HEK293 (cell line): ENCODE measurements at regions not wholly inside any gene's neighbourhood (a gene's known extent, or its start where the extent isn't known, plus 50 kb on each side); places are given as distances from the start of the nearest gene placed in this dataset.

Experiments
- HOXA7 ChIP-seq: sonication (generic); formaldehyde crosslinking; IDR thresholded peaks from 2 replicates; pipeline ENCODE4 v1.8.1; 2022; ENCODE audit warnings: missing genetic modification reagents, borderline replicate concordance
- KLF16 ChIP-seq: fragments of 450-650 bp; formaldehyde crosslinking; IDR thresholded peaks from 2 replicates; pipeline ENCODE4 v1.5.1; 2017; ENCODE audit warnings: missing biosample characterization, missing genetic modification characterization
- ZFP37 ChIP-seq: fragments of 450-650 bp; formaldehyde crosslinking; IDR thresholded peaks from 2 replicates; pipeline ENCODE4 v1.5.1; 2016; ENCODE audit warnings: missing biosample characterization, missing genetic modification characterization
- ZNF132 ChIP-seq: fragments of 450-650 bp; formaldehyde crosslinking; IDR thresholded peaks from 2 replicates; pipeline ENCODE4 v1.5.1; 2017; ENCODE audit warnings: missing biosample characterization, missing genetic modification characterization, borderline replicate concordance
- ZNF311 ChIP-seq: fragments of 450-650 bp; formaldehyde crosslinking; IDR thresholded peaks from 2 replicates; pipeline ENCODE4 v1.5.1; 2017; ENCODE audit warnings: missing biosample characterization, missing genetic modification characterization, borderline replicate concordance
- ZNF555 ChIP-seq: fragments of 450-650 bp; formaldehyde crosslinking; conservative IDR thresholded peaks from 2 replicates; pipeline ENCODE4 v1.5.1; 2017; ENCODE audit warnings: missing biosample characterization, mild to moderate bottlenecking, missing genetic modification characterization, inconsistent platforms
- ZNF558 ChIP-seq: fragments of 450-650 bp; formaldehyde crosslinking; IDR thresholded peaks from 2 replicates; pipeline ENCODE4 v1.5.1; 2016; ENCODE audit warnings: missing biosample characterization, missing genetic modification characterization
- ZNF670 ChIP-seq: fragments of 450-650 bp; formaldehyde crosslinking; IDR thresholded peaks from 2 replicates; pipeline ENCODE4 v1.5.1; 2016; ENCODE audit warnings: missing biosample characterization, missing genetic modification characterization, low read depth
- TF ChIP-seq, protein P1 (sequence below): fragments of 450-650 bp; formaldehyde crosslinking; IDR thresholded peaks from 2 replicates; pipeline ENCODE4 v1.5.1; 2016; ENCODE audit warnings: missing biosample characterization, missing genetic modification characterization
- TF ChIP-seq, protein P2 (sequence below): fragments of 450-650 bp; formaldehyde crosslinking; IDR thresholded peaks from 2 replicates; pipeline ENCODE4 v1.5.1; 2016; ENCODE audit warnings: missing biosample characterization, missing genetic modification characterization
- TF ChIP-seq, protein P3 (sequence below): sonication (generic); formaldehyde crosslinking; IDR thresholded peaks from 2 replicates; pipeline ENCODE4 v1.8.1; 2022; ENCODE audit warnings: mild to moderate bottlenecking, moderate library complexity, missing genetic modification reagents
- TF ChIP-seq, protein P4 (sequence below): fragments of 450-650 bp; formaldehyde crosslinking; IDR thresholded peaks from 2 replicates; pipeline ENCODE4 v1.5.1; 2016; ENCODE audit warnings: missing biosample characterization, missing genetic modification characterization
- TF ChIP-seq, protein P5 (sequence below): fragments of 450-650 bp; formaldehyde crosslinking; IDR thresholded peaks from 2 replicates; pipeline ENCODE4 v1.5.1; 2016; ENCODE audit warnings: missing biosample characterization, missing genetic modification characterization

DNA sequence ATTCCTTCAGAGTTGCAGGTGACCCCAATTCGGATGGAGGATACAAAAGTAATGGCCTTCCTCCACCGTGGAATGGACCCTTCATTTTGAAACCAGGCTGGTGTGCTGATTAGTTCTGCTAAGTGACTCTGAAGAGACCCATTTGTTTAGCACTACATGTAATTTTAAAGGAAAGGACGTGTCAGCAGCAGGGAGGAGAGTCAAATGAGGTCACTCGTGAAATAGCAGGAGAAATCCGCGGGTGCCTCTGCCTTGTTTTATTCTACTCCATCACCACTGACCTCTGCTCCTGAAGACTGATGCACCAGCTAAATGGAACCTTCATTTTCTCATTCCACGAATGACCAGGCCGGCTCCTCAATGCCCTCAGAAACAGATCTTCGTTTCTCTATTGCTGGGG, 589.2 kb downstream of the CDH11 start:
- TF ChIP-seq ZNF558 (tag by site-specific recombination) (no peak), ZNF132 (tag by site-specific recombination) (no peak), ZNF670 (no peak), ZNF555 (tag by site-specific recombination) (no peak), ZFP37 (tag by site-specific recombination) (no peak), ZNF311 (tag by site-specific recombination) (no peak), HOXA7 (no peak), KLF16 (tag by site-specific recombination) (no peak)
- TF ChIP-seq, protein P1, sequence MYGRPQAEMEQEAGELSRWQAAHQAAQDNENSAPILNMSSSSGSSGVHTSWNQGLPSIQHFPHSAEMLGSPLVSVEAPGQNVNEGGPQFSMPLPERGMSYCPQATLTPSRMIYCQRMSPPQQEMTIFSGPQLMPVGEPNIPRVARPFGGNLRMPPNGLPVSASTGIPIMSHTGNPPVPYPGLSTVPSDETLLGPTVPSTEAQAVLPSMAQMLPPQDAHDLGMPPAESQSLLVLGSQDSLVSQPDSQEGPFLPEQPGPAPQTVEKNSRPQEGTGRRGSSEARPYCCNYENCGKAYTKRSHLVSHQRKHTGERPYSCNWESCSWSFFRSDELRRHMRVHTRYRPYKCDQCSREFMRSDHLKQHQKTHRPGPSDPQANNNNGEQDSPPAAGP, result no peak
- TF ChIP-seq, protein P2, sequence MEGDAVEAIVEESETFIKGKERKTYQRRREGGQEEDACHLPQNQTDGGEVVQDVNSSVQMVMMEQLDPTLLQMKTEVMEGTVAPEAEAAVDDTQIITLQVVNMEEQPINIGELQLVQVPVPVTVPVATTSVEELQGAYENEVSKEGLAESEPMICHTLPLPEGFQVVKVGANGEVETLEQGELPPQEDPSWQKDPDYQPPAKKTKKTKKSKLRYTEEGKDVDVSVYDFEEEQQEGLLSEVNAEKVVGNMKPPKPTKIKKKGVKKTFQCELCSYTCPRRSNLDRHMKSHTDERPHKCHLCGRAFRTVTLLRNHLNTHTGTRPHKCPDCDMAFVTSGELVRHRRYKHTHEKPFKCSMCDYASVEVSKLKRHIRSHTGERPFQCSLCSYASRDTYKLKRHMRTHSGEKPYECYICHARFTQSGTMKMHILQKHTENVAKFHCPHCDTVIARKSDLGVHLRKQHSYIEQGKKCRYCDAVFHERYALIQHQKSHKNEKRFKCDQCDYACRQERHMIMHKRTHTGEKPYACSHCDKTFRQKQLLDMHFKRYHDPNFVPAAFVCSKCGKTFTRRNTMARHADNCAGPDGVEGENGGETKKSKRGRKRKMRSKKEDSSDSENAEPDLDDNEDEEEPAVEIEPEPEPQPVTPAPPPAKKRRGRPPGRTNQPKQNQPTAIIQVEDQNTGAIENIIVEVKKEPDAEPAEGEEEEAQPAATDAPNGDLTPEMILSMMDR (tag by site-specific recombination), result no peak
- TF ChIP-seq, protein P3, sequence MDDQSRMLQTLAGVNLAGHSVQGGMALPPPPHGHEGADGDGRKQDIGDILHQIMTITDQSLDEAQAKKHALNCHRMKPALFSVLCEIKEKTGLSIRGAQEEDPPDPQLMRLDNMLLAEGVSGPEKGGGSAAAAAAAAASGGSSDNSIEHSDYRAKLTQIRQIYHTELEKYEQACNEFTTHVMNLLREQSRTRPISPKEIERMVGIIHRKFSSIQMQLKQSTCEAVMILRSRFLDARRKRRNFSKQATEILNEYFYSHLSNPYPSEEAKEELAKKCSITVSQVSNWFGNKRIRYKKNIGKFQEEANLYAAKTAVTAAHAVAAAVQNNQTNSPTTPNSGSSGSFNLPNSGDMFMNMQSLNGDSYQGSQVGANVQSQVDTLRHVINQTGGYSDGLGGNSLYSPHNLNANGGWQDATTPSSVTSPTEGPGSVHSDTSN (CRISPR knock-in tag), result no peak
- TF ChIP-seq, protein P4, sequence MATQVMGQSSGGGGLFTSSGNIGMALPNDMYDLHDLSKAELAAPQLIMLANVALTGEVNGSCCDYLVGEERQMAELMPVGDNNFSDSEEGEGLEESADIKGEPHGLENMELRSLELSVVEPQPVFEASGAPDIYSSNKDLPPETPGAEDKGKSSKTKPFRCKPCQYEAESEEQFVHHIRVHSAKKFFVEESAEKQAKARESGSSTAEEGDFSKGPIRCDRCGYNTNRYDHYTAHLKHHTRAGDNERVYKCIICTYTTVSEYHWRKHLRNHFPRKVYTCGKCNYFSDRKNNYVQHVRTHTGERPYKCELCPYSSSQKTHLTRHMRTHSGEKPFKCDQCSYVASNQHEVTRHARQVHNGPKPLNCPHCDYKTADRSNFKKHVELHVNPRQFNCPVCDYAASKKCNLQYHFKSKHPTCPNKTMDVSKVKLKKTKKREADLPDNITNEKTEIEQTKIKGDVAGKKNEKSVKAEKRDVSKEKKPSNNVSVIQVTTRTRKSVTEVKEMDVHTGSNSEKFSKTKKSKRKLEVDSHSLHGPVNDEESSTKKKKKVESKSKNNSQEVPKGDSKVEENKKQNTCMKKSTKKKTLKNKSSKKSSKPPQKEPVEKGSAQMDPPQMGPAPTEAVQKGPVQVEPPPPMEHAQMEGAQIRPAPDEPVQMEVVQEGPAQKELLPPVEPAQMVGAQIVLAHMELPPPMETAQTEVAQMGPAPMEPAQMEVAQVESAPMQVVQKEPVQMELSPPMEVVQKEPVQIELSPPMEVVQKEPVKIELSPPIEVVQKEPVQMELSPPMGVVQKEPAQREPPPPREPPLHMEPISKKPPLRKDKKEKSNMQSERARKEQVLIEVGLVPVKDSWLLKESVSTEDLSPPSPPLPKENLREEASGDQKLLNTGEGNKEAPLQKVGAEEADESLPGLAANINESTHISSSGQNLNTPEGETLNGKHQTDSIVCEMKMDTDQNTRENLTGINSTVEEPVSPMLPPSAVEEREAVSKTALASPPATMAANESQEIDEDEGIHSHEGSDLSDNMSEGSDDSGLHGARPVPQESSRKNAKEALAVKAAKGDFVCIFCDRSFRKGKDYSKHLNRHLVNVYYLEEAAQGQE (tag by site-specific recombination), result no peak
- TF ChIP-seq, protein P5, sequence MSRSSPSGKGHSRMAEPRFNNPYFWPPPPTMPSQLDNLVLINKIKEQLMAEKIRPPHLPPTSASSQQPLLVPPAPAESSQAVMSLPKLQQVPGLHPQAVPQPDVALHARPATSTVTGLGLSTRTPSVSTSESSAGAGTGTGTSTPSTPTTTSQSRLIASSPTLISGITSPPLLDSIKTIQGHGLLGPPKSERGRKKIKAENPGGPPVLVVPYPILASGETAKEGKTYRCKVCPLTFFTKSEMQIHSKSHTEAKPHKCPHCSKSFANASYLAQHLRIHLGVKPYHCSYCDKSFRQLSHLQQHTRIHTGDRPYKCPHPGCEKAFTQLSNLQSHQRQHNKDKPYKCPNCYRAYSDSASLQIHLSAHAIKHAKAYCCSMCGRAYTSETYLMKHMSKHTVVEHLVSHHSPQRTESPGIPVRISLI (tag by site-specific recombination), result no peak
